NCI-H2196 treated with DMSO at 0.1 percent for 48 hours (cell line): ENCODE measurements at regions not wholly inside any gene's neighbourhood (a gene's known extent, or its start where the extent isn't known, plus 50 kb on each side); places are given as distances from the start of the nearest gene placed in this dataset.

Source experiments
- DNase-seq: peaks from one replicate; lab custom pipeline; 2025; ENCODE audit not compliant: unreplicated experiment; lab: John Stamatoyannopoulos, UW

- DNase-seq, result no peak
Measured at GRCh38 chr3:30069056-30069455, 537.3 kb upstream of the TGFBR2 start.

- no peak for DNase-seq
Measured at GRCh38 chr3:30073040-30073439, 533.4 kb upstream of the TGFBR2 start.

GRCh38 chr3:30073622-30074021 is 532.8 kb upstream of the TGFBR2 start:
- no peak for DNase-seq

- DNase-seq, result no peak
Measured at GRCh38 chr3:30075514-30075913, 530.9 kb upstream of the TGFBR2 start.

- no peak for DNase-seq
Measured at GRCh38 chr3:30076899-30077298, 529.5 kb upstream of the TGFBR2 start.

GRCh38 chr3:30077746-30078145 is 528.7 kb upstream of the TGFBR2 start:
- no peak for DNase-seq

- DNase-seq, result no peak
Measured at GRCh38 chr3:30078736-30079135, 527.7 kb upstream of the TGFBR2 start.

GRCh38 chr3:30081904-30082303 is 524.5 kb upstream of the TGFBR2 start:
- no peak for DNase-seq

- no peak for DNase-seq
Measured at GRCh38 chr3:30082652-30083051, 523.7 kb upstream of the TGFBR2 start.

- DNase-seq, result no peak
Measured at GRCh38 chr3:30083315-30083714, 523.1 kb upstream of the TGFBR2 start.

- DNase-seq, result no peak
Measured at GRCh38 chr3:30084316-30084715, 522.1 kb upstream of the TGFBR2 start.

- DNase-seq, result no peak
Measured at GRCh38 chr3:30084971-30085403, 521.4 kb upstream of the TGFBR2 start.

- no peak for DNase-seq
Measured at GRCh38 chr3:30085486-30085885, 520.9 kb upstream of the TGFBR2 start.

GRCh38 chr3:30091686-30092085 is 514.7 kb upstream of the TGFBR2 start:
- DNase-seq, result no peak

- no peak for DNase-seq
Measured at GRCh38 chr3:30097022-30097650, 509.3 kb upstream of the TGFBR2 start.

- no peak for DNase-seq
Measured at GRCh38 chr3:30098243-30098642, 508.2 kb upstream of the TGFBR2 start.

- DNase-seq, result no peak
Measured at GRCh38 chr3:30098653-30099455, 507.5 kb upstream of the TGFBR2 start.

GRCh38 chr3:30102356-30102755 is 504.0 kb upstream of the TGFBR2 start:
- no peak for DNase-seq

- DNase-seq, result no peak
Measured at GRCh38 chr3:30103186-30103585, 503.2 kb upstream of the TGFBR2 start.

- no peak for DNase-seq
Measured at GRCh38 chr3:30107531-30107930, 498.9 kb upstream of the TGFBR2 start.

- DNase-seq, result no peak
Measured at GRCh38 chr3:30112411-30112810, 494.0 kb upstream of the TGFBR2 start.

- DNase-seq, result no peak
Measured at GRCh38 chr3:30112902-30113484, 493.4 kb upstream of the TGFBR2 start.
